ENCODE measurements at regions not wholly inside any gene's neighbourhood (a gene's known extent, or its start where the extent isn't known, plus 50 kb on each side); places are given as distances from the start of the nearest gene placed in this dataset.

- DNase-seq (ENCODE audit: low read depth): no peak
- no peak for TF ChIP-seq CTCF (IDR thresholded peaks at IDR 0.05; ENCODE audit: insufficient read depth, low read length)
- H3K4me3 ChIP-seq (ENCODE audit: low read depth, low read length): no peak overlapping the region
Measured at GRCh38 chr1:166261511-166261910, 94.7 kb upstream of the FAM78B start.

DNA sequence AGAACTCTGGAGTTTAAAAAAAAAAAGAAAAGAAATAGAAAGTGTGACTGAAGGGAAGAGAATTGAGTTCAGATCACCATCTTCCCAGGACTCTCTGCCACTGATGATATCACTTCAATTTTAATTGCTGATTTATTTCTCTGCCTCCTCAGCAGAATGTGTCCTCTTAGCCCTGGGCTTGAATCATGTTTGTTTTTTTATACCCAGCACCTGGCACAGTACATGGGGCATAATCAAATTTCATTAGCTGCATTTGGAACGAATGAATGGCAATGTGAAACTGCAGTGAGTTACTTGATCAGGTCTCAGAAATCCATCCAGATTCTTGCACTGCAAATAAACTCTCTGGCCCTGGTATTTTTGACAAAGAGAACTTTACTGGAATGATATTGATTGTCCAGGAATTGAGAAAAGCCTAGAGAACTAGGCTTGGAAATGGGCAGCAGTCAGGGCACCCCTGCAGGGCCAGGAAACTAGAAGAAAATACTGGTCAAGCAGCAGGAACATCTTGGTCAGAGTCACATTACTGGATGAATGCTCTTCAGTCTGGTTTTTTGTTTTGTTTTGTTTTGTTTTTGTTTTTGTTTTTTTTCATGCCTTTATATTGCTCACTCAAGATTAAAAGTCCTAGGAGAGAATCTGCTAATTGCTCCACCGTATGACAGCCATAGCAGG lies 103.8 kb upstream of the FAM78B start:
- no peak for TF ChIP-seq CTCF (IDR thresholded peaks at IDR 0.05; ENCODE audit: insufficient read depth, low read length)
- DNase-seq (ENCODE audit: low read depth): no peak
- no peak overlapping the region for H3K4me3 ChIP-seq (ENCODE audit: low read depth, low read length)

DNA sequence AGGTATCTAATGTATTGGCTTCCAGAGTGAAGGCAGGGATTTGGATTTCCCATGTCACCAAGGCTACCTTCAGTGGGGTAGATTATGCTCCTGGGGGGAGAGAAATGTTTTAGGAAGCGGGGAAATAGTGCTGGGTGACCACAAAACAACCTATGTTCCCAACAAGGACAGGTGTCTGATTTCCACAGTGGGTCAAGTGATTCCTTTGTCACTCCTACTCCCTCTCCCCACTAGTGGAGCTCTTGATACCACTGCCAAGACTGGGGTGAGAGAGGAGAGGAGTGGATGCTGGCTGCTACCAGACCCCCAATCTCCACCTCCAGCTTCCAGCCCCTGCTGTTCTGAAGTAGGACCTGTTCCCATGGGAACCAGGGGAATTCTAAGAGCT lies 104.3 kb upstream of the FAM78B start:
- no peak overlapping the region for H3K4me3 ChIP-seq (ENCODE audit: low read depth, low read length)
- no peak for TF ChIP-seq CTCF (IDR thresholded peaks at IDR 0.05; ENCODE audit: insufficient read depth, low read length)
- DNase-seq (ENCODE audit: low read depth): no peak

DNA sequence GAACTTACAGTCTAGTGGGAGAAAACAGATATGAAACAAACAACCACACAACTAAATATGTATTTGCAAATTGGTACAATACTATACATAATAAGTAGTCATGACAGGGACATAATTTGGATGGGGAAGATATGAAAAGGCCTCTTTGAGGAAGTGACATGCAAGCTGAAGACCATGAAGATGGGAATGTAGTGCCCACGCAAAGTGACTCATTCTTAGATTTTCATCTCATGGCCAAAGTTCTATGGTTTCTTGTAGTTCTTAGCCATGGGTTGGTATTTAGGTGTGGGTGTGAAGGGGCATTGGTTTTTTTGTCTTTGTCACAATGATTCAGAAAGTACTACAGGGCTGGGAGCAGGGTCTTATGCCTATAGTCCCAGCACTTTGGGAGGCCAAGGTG lies 105.4 kb upstream of the FAM78B start:
- no peak for DNase-seq (ENCODE audit: low read depth)
- H3K4me3 ChIP-seq (ENCODE audit: low read depth, low read length): no peak overlapping the region
- TF ChIP-seq CTCF (IDR thresholded peaks at IDR 0.05; ENCODE audit: insufficient read depth, low read length): no peak

DNA sequence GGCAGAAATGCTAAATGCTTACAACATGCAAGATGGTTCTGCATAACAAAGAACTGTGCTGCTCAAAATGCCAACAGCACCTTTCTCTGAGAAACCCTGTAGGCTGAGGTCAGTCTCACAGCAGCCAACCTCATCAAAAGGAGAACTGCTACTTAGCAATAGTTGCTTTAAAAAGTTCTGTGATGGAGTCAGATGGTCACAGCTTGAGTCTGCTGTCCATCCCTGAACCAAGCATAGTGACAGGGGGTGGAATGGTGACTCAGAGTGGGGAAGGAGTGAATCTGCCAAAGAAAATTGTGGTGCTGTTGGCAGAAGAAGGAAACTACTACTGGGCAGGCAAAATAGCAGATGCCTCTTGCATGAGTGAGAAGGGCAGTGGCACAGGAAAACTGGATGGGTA lies 106.0 kb upstream of the FAM78B start:
- TF ChIP-seq CTCF (IDR thresholded peaks at IDR 0.05; ENCODE audit: insufficient read depth, low read length): no peak
- no peak for DNase-seq (ENCODE audit: low read depth)
- no peak overlapping the region for H3K4me3 ChIP-seq (ENCODE audit: low read depth, low read length)

DNA sequence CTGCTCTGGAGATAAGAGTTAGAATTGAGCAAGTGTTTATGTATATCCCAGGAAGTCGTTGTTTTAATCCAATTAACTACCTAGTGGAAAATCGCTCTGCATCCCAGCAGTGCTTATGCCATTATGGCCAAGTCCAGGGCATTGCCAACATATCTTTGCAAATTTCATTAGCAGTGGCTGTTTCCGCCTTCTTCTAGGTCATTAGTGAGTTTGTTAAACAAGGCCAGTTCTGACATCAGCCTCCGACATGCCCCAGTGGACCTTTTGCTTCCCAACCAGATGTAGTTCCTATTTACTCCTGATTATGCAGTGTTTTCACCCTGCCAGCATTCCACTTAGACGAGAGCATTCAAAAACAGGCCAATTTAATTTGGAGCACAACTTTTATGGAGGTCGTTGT lies 106.8 kb upstream of the FAM78B start:
- no peak for TF ChIP-seq CTCF (IDR thresholded peaks at IDR 0.05; ENCODE audit: insufficient read depth, low read length)
- no peak for DNase-seq (ENCODE audit: low read depth)

More for the DNA sequence above, 106.8 kb upstream of the FAM78B start:
- no peak overlapping the region for H3K4me3 ChIP-seq (ENCODE audit: low read depth, low read length)

Measured in fibroblast of the aortic adventitia (primary cell).